HG03025 (cell line): ENCODE measurements at regions not wholly inside any gene's neighbourhood (a gene's known extent, or its start where the extent isn't known, plus 50 kb on each side); places are given as distances from the start of the nearest gene placed in this dataset.

ENCODE experiments used
- ATAC-seq: cut with Tn5 transposase; IDR thresholded peaks from one replicate; pipeline ENCODE4 v1.9.1; 2021; ENCODE audit warnings: mild to moderate bottlenecking, moderate library complexity; ENCODE audit not compliant: unreplicated experiment, low FRiP score

GRCh38 chr22:48885271-48885918 is 942.3 kb downstream of the BRD1 start:
- ATAC-seq: no peak

- ATAC-seq: no peak
Observed at GRCh38 chr22:48884786-48885185, 942.9 kb downstream of the BRD1 start.

- ATAC-seq: no peak
Observed at GRCh38 chr22:48884324-48884723, 943.3 kb downstream of the BRD1 start.

GRCh38 chr22:48883211-48883960 is 944.3 kb downstream of the BRD1 start:
- ATAC-seq: no peak

- no peak for ATAC-seq
Observed at GRCh38 chr22:48882636-48883200, 945.0 kb downstream of the BRD1 start.

- no peak for ATAC-seq
Observed at GRCh38 chr22:48881326-48881980, 946.2 kb downstream of the BRD1 start.

GRCh38 chr22:48880749-48881148 is 946.9 kb downstream of the BRD1 start:
- ATAC-seq: no peak

- no peak for ATAC-seq
Observed at GRCh38 chr22:48876951-48877350, 950.7 kb downstream of the BRD1 start.

GRCh38 chr22:48874956-48875355 is 952.7 kb downstream of the BRD1 start:
- ATAC-seq: no peak

GRCh38 chr22:48873191-48873520 is 954.5 kb downstream of the BRD1 start:
- ATAC-seq: no peak

- ATAC-seq: no peak
Observed at GRCh38 chr22:48872271-48873190, 955.1 kb downstream of the BRD1 start.

- ATAC-seq: no peak
Observed at GRCh38 chr22:48871176-48871840, 956.4 kb downstream of the BRD1 start.

GRCh38 chr22:48870436-48870835 is 957.2 kb downstream of the BRD1 start:
- no peak for ATAC-seq

- ATAC-seq: no peak
Observed at GRCh38 chr22:48869788-48870187, 957.9 kb downstream of the BRD1 start.

- ATAC-seq: no peak
Observed at GRCh38 chr22:48869161-48869560, 958.5 kb downstream of the BRD1 start.

GRCh38 chr22:48868554-48868953 is 959.1 kb downstream of the BRD1 start:
- ATAC-seq: no peak

- no peak for ATAC-seq
Observed at GRCh38 chr22:48867891-48868290, 959.8 kb downstream of the BRD1 start.

GRCh38 chr22:48866906-48867681 is 960.6 kb downstream of the BRD1 start:
- no peak for ATAC-seq

- ATAC-seq: no peak
Observed at GRCh38 chr22:48864748-48865147, 962.9 kb downstream of the BRD1 start.
